ENCODE measurements at regions not wholly inside any gene's neighbourhood (a gene's known extent, or its start where the extent isn't known, plus 50 kb on each side); places are given as distances from the start of the nearest gene placed in this dataset.

DNA sequence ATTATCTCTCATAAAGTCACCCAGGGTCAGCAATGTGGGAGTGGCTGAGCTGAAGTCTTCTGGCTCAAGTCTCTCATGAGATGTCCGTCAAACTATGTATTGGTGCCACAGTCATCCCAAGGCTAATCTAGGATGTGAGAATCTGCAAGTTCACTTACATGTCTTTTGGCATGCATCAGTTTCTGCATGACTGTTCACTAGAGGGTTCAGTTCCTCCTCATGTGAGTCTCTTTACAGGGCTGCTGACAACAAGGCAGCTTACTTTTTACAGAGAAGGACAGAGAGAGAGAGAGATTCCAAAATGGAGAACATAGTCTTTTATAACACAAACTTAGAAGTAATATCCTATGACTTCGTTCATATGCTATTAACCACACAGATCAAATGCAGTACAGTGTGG is 328.8 kb upstream of the SLITRK1 start:
- TF ChIP-seq, protein P1, sequence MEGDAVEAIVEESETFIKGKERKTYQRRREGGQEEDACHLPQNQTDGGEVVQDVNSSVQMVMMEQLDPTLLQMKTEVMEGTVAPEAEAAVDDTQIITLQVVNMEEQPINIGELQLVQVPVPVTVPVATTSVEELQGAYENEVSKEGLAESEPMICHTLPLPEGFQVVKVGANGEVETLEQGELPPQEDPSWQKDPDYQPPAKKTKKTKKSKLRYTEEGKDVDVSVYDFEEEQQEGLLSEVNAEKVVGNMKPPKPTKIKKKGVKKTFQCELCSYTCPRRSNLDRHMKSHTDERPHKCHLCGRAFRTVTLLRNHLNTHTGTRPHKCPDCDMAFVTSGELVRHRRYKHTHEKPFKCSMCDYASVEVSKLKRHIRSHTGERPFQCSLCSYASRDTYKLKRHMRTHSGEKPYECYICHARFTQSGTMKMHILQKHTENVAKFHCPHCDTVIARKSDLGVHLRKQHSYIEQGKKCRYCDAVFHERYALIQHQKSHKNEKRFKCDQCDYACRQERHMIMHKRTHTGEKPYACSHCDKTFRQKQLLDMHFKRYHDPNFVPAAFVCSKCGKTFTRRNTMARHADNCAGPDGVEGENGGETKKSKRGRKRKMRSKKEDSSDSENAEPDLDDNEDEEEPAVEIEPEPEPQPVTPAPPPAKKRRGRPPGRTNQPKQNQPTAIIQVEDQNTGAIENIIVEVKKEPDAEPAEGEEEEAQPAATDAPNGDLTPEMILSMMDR (conservative IDR thresholded peaks at IDR 0.05; ENCODE audit: low read depth, low read length), result no peak
- no peak for TF ChIP-seq EZH2 (IDR thresholded peaks at IDR 0.05; ENCODE audit: borderline replicate concordance, low read depth, low read length, poor library complexity, severe bottlenecking)
